Lung microvascular endothelial cell (primary cell): ENCODE measurements at regions not wholly inside any gene's neighbourhood (a gene's known extent, or its start where the extent isn't known, plus 50 kb on each side); places are given as distances from the start of the nearest gene placed in this dataset.
"Not testable (repeated sequence)": the region's sequence is repeated elsewhere in the genome, so short reads cannot be mapped to it uniquely, and the experiment has no call there.

ENCODE experiments used
- DNase-seq, 2 donors: peaks; one replicate each; pipeline versions ENCODE4 v3.0.0 to v3.0.0-alpha.2; 2010; ENCODE audit warnings: low read depth in 2 of 2

- not testable (repeated sequence) for DNase-seq
Measured at GRCh38 chr7:149930374-149931068, 56.8 kb downstream of the ATP6V0E2 start.

- DNase-seq = not testable (repeated sequence)
Measured at GRCh38 chr7:149933776-149934175, 60.0 kb downstream of the ATP6V0E2 start.

- DNase-seq = not testable (repeated sequence)
Measured at GRCh38 chr7:149947346-149947745, 73.6 kb downstream of the ATP6V0E2 start.

GRCh38 chr7:149948444-149948843 is 74.7 kb downstream of the ATP6V0E2 start:
- DNase-seq = not testable (repeated sequence)

GRCh38 chr7:149949863-149950577 is 76.3 kb downstream of the ATP6V0E2 start:
- DNase-seq = not testable (repeated sequence)

DNA sequence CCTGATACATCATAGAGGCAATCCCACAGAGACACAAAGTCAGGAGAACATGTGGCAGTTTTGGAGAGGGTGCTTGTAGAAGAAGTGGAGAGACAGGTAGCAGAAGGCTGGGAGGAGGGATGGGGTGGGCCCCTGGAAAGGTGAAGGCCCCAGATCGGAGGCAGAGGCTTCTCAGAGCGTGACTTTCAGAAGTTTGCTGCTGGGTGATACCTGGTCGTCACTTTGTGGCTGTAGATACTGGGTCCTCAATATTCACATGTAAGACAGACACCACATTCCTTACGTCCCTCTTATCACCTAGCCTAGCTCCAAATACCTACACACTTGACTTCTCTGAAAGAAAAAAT is 76.8 kb downstream of the ATP6V0E2 start:
- DNase-seq = not testable (repeated sequence)

DNA sequence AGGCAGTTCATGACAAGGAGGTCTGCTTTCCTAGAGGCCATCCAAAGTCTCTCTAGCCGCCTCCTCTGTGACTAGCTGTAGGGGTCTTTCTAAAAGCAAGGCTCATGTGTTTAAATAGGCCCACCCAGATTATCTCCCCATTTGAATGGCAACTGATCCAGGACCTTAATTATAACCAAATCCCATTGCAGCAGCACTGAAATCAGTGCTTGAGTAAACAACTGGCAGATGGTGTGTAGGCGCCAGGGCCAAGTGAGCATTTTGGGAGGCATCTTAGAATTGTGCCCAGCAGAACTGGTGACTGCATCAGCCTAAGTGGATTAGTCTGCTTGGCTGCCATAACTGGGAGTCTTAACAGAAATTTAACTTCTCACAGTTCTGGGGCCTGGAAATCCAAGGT is 77.8 kb downstream of the ATP6V0E2 start:
- DNase-seq = not testable (repeated sequence)

- not testable (repeated sequence) for DNase-seq
Measured at GRCh38 chr7:149958880-149959279, 85.1 kb downstream of the ATP6V0E2 start.

DNA sequence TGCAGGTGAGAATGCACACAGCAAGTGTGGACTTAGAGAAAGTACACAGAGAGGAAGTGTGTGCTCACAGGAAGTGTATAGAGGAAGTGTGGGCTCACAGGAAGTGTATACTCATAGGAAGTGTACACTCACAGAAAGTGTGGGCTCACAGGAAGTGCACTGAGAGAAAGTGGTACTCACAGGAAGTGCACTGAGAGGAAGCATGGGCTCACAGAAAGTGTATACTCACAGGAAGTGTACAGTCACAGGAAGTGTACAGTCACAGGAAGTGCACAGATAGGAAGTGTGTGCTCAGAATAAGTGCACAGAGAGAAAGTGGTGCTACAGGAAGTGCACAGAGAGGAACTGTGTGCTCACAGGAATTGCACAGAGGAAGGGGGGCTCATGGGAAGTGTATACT is 87.1 kb downstream of the ATP6V0E2 start:
- DNase-seq = not testable (repeated sequence)

DNA sequence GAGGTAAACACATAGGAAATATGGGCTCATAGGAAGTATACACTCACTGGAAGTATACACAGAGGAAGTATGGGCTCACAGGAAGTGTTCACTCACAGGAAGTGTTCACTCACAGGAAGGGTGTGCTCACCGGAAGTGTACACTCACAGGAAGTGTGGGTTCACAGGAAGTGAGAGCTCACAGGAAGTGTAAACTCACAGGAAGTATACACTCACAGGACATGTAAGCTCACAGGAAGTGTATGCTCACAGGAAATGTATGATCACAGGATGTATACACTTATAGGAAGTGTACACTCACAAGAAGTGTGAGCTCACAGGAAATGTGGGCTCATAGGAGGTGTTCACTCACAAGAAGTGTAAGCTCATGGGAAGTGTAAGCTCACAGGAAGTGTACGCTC is 88.1 kb downstream of the ATP6V0E2 start:
- not testable (repeated sequence) for DNase-seq

DNA sequence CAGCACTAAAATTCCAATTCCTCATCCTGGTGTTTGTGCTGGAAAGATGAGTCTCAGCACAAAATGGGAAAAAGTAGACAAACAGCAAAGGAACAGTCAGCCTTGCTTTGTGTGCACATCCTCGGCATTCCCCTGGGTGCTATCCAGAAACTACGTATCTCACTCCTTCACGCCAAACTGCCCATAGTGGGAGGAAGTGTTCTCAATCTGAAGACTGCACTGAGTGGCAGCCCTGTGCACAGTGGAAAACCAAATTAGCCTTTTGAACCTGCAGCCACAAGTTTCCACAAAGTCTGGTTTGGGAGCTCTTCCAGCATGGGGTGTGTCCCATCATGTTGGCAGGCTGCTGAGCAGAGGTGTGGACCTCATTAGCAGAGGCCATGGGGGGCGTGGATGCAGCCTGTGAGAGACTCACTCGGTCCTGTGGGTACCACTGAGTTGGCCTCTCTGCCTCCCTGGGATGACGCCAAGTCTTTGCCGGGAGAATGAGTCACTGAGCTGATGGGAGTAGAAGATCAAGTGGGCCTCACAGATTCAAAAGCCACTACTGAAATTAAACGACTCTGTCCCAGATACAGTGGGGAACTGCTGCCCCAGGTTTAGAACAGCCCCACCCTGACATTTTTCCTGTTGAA is 89.0 kb downstream of the ATP6V0E2 start:
- DNase-seq = not testable (repeated sequence)

GRCh38 chr7:149963985-149964384 is 90.2 kb downstream of the ATP6V0E2 start:
- not testable (repeated sequence) for DNase-seq

DNA sequence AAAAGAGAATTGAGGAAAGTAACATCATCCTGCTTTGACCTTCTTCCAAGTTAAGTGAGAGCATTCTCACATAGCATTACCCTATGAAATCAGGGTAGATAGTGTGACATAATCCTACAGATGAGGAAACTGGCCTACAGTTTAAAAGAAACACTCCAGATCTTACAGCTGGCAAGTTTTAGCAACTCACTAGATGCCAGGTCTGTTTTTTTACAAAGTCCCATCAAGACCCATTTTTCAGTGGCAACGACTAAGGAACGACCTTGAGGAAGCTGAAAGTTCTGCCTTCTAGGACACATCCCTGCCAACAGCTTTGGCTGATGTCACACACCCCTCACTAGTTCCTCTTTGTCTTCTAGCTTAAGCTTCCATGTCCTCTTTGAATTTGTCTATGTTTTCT is 92.7 kb downstream of the ATP6V0E2 start:
- DNase-seq = not testable (repeated sequence)

DNA sequence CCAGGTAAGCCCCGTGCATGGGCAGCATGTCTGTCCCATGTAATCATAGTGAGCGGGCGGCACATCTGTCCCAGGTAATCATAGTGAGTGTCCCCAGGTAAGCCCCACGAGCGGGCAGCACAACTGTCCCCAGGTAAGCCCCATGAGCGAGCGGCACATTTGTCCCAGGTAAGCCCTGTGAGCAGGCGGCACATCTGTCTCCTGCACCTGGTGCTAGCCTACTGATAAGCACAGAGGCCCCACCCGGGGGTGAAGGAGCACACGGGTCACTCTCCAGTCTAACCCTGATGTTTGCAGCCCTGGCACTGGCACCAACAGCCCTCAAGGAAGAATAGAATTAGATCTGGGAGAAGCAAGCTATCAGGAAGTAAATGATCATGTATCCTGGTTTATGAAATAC is 99.2 kb downstream of the ATP6V0E2 start:
- not testable (repeated sequence) for DNase-seq

- DNase-seq = not testable (repeated sequence)
Measured at GRCh38 chr7:149973681-149974080, 99.9 kb downstream of the ATP6V0E2 start.

- not testable (repeated sequence) for DNase-seq
Measured at GRCh38 chr7:149975608-149976007, 101.8 kb downstream of the ATP6V0E2 start.

DNA sequence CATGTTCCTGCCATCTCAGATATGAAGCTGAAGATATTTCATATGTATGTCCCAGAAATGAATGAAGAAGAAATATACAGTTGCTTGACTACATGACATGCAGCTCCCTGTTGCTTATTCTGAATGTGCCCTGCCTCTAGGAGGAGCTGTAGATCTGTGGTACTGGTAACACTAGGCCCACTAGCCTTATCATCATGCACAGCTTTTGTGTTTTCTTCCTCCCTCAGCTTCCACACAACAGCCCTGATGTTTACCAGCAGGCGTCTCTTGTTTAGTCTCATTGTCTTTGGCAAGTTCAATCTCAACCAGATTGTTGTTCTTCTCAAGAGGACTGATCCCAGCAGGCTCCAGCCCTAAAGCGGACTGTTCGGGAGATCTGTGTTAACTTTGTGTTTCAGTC is 104.8 kb downstream of the ATP6V0E2 start:
- DNase-seq = not testable (repeated sequence)

DNA sequence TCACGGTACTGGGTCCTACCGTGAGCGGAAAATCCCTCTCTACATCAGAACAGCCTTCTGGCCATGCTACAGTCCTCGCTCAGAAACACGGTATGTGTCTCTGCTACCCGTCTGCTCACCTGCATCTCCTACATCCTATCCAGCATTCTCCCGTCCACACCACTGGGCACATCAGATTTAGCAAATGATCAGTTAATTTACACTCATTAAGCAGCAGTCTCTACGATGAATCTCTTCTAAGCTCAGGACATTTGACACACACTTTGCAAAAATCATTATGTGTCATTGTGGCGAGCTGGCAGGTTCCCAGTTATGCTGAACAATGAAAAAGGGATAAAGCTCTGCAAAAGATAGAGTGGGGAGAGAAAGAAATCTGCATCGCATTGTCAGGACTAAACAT is 105.2 kb downstream of the ATP6V0E2 start:
- DNase-seq = not testable (repeated sequence)

- DNase-seq = not testable (repeated sequence)
Measured at GRCh38 chr7:149982537-149983112, 108.9 kb downstream of the ATP6V0E2 start.

DNA sequence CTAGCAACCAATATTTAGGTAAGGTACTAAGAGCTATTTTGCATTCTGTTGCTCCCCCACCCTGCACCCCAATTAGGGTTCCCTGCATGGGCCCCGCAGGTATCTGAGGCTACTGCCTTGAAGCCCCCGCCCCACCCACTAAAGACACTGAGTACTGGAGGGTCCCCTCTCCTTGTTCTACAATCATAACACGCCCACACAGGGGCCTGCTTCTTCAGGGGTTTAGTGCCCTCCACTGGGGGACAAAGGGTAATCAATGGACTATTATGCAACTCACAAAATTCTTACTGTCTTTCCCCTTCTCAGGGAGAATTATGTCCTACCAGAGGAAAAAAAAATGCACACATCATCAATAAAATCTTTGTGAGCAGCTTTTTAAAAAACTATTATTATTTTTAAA is 113.1 kb downstream of the ATP6V0E2 start:
- not testable (repeated sequence) for DNase-seq

GRCh38 chr7:149991652-149992302 is 118.0 kb downstream of the ATP6V0E2 start:
- not testable (repeated sequence) for DNase-seq

DNA sequence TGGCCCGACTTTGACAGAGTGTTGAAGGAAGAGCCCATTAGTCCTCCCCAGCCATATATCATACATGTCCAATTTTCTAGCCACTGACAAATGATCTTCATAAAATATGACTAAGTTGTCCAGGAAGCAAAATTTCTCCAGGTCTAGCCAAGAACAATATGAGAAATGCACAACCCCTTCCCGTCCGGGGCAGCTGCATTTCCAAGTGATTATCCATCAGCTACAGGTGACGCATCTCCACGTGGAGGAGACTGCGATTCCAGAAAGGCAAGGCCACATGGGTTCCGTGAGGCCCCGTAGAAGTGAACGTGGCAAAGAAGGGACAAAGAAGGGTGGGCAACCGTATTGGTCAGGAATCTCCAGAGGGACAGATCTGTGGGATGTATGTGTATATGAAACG is 118.6 kb downstream of the ATP6V0E2 start:
- peak in 1 of 2 donors; percentile 74 for DNase-seq
